Heart left ventricle (tissue), 16 donors: ENCODE measurements at regions not wholly inside any gene's neighbourhood (a gene's known extent, or its start where the extent isn't known, plus 50 kb on each side); places are given as distances from the start of the nearest gene placed in this dataset.
"Not testable (repeated sequence)": the region's sequence is repeated elsewhere in the genome, so short reads cannot be mapped to it uniquely, and the experiment has no call there.

ENCODE experiments used
- ATAC-seq, 4 donors: fragments of 200-7000 bp; cut with Tn5 transposase; one replicate each; pipeline ENCODE4 v1.9.1; 2020 to 2022; ENCODE audit warnings: moderate library complexity in 4 of 4, mild to moderate bottlenecking in 3 of 4, moderate number of reproducible peaks in 1 of 4
- DNase-seq, 5 donors: peaks; one replicate each; pipeline ENCODE4 v3.0.0-alpha.2; 2020
- H3K27ac ChIP-seq, 12 donors: fragments of 200-600 bp; sonication (generic) in 4 of 12; one replicate each; pipeline versions ENCODE4 v1.5.0 to v1.8.0; 2016 to 2022; ENCODE audit warnings: mild to moderate bottlenecking in 2 of 12
- H3K27me3 ChIP-seq, 9 donors: fragments of 200-600 bp; sonication (generic) in 2 of 9; one replicate each; pipeline versions ENCODE4 v1.5.1 to v1.8.0; 2016 to 2022; ENCODE audit warnings: mild to moderate bottlenecking in 3 of 9
- H3K36me3 ChIP-seq, 9 donors: fragments of 200-600 bp; sonication (generic) in 2 of 9; one replicate each; pipeline versions ENCODE4 v1.5.0 to v1.8.0; 2018 to 2022; ENCODE audit warnings: mild to moderate bottlenecking in 2 of 9
- H3K4me1 ChIP-seq, 12 donors: fragments of 200-600 bp; sonication (generic) in 4 of 12; one replicate each; pipeline versions ENCODE4 v1.5.0 to v1.8.0; 2016 to 2022; ENCODE audit warnings: mild to moderate bottlenecking in 3 of 12
- H3K4me3 ChIP-seq, 12 donors: fragments of 200-600 bp; sonication (generic) in 4 of 12; one replicate each; pipeline versions ENCODE4 v1.5.0 to v1.8.0; 2017 to 2022; ENCODE audit warnings: mild to moderate bottlenecking in 9 of 12, moderate library complexity in 4 of 12
- H3K9me3 ChIP-seq, 12 donors: fragments of 200-600 bp; sonication (generic) in 4 of 12; one replicate each; pipeline versions ENCODE4 v1.5.0 to v1.8.0; 2016 to 2022; ENCODE audit warnings: mild to moderate bottlenecking in 1 of 12
- POLR2A ChIP-seq, 2 donors: fragments of 450-650 bp; IDR thresholded peaks; one replicate each; pipeline ENCODE4 v1.6.1; 2017; ENCODE audit warnings: antibody characterized with exemption in 2 of 2, mild to moderate bottlenecking in 2 of 2, moderate library complexity in 2 of 2
- WGBS, 4 donors: extraction: QIAGEN DNeasy Blood & Tissue Kit in 2 of 4; methylation state at CpG; one replicate each; pipeline versions ENCODE4 v1.1.5 to v1.1.7; 2013 to 2018; 5-methylcytosine and 5-hydroxymethylcytosine counted together
- intact Hi-C, 10 donors: fragments of 100-400 bp; cut with DNase I; formaldehyde crosslinking; loops; one replicate each; pipeline versions ENCODE4 v1.11.1 to v1.14.2; 2022
- TF ChIP-seq, protein P1 (sequence below), 12 donors: fragments of 200-600 bp; sonication (generic) in 4 of 12; IDR thresholded peaks; one replicate each; pipeline versions ENCODE4 v1.5.0 to v1.8.0; 2018 to 2022; ENCODE audit warnings: antibody characterized with exemption in 12 of 12, mild to moderate bottlenecking in 5 of 12
- donor health status: ischemic (EF 13 %, LVEDD 7.1; RV severe dilation, severe dysfunction).
- donor health status: healthy with polysubstance abuse.
- donor health status: DM: no; HTN: yes; CAD: no.
- donor health status: DM: no; HTN: no; CAD: no.
- donor health status: ischemic (EF 25% LVEDD 6.9; RV normal size, moderate dysfunction).
- donor health status: ischemic (EF 25% LVEDD 5.7; RV mildly dilated, moderate dysfunction).
- donor health status: healthy.
- donor health status: DM: yes; HTN: yes; CAD: no.
- donor health status: ischemic (EF 35%, LVEDD 5.7; RV mildly dilated, moderate dysfunction).
- donor health status: nonischemic (EF 11% LVEDD 7.7; RV severe dilation, severe dysfunction).
- donor health status: DM: yes; HTN: yes; CAD: no.
- donor health status: PGD.
- donor health status: ischemic (EF 29% LVEDD 5.4; RV normal size, mild dysfunction).
- donor health status: nonischemic (EF 23%, LVEDD 6.1; RV moderate dilation, normal function).

DNA sequence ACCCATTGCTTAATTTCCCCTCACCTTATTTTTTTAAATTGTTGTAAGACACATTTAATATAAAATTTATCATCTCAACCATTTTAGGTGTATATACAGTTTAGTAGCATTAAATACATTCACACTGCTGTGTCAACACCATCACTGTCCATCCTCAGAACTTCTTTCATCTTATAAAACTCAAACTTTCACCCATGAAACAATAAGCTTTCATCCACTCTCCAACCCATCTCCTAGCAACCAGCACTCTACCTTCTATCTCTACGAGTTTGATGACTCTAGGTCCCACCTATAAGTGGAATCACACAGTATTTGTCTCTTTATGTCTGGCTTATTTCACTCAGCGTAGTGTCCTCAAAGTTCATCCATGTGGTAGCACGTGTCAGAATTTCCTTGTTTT lies 75.5 kb downstream of the TBX3 start:
- Histone ChIP-seq H3K27ac (no peak overlapping the region), H3K27me3 (peaks cover 0 to 10% (median 2%) of the 10 kb centered on the region in 9 donors)
- no peak for ATAC-seq

DNA sequence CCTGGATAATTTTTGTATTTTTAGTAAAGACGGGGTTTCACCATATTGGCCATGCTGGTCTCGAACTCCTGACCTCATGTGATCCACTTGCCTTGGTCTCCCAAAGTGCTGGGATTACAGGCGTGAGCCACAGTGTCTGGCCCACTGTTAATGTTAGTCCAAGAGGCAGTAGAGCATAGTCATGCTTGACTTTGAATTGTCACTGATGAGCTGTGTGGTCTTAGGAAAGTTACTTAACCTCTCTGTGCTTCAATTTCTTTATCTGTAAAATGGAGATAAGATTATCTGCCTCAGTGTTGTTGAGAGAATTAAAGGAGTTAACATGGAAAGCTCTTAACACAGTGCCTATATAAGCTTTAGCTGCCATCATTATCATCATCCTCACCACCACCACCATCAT lies 78.1 kb downstream of the TBX3 start:
- no peak for ATAC-seq
- intact Hi-C loops, result no loop called here
- WGBS, 4 donors, result 85 to 95% (median 92%) methylated on average over 3 of the region's 3 CpGs
- Histone ChIP-seq H3K36me3 (no peaks in the 10 kb centered on the region), H3K9me3 (no peaks in the 10 kb centered on the region), H3K4me1 (no peaks in the 10 kb centered on the region), H3K27ac (no peak overlapping the region), H3K27me3 (peaks cover 0 to 10% (median 0%) of the 10 kb centered on the region in 9 donors), H3K4me3 (no peak overlapping the region)
- no peak for TF ChIP-seq POLR2A (IDR thresholded peaks at IDR 0.05)
- TF ChIP-seq, protein P1, sequence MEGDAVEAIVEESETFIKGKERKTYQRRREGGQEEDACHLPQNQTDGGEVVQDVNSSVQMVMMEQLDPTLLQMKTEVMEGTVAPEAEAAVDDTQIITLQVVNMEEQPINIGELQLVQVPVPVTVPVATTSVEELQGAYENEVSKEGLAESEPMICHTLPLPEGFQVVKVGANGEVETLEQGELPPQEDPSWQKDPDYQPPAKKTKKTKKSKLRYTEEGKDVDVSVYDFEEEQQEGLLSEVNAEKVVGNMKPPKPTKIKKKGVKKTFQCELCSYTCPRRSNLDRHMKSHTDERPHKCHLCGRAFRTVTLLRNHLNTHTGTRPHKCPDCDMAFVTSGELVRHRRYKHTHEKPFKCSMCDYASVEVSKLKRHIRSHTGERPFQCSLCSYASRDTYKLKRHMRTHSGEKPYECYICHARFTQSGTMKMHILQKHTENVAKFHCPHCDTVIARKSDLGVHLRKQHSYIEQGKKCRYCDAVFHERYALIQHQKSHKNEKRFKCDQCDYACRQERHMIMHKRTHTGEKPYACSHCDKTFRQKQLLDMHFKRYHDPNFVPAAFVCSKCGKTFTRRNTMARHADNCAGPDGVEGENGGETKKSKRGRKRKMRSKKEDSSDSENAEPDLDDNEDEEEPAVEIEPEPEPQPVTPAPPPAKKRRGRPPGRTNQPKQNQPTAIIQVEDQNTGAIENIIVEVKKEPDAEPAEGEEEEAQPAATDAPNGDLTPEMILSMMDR (IDR thresholded peaks at IDR 0.05), result no peak
- no peak for DNase-seq

More for the DNA sequence above, 75.5 kb downstream of the TBX3 start:
- no peak for DNase-seq
- H3K9me3 ChIP-seq, result no peaks in the 10 kb centered on the region
- intact Hi-C loops, result no loop called here
- no peaks in the 10 kb centered on the region for H3K36me3 ChIP-seq
- TF ChIP-seq, protein P1 (IDR thresholded peaks at IDR 0.05), result no peak
- TF ChIP-seq POLR2A (IDR thresholded peaks at IDR 0.05), result no peak
- WGBS, 4 donors, result 72 to 75% (median 73%) methylated on average over 3 of the region's 3 CpGs
- H3K4me1 ChIP-seq, result no peaks in the 10 kb centered on the region
- no peak overlapping the region for H3K4me3 ChIP-seq

DNA sequence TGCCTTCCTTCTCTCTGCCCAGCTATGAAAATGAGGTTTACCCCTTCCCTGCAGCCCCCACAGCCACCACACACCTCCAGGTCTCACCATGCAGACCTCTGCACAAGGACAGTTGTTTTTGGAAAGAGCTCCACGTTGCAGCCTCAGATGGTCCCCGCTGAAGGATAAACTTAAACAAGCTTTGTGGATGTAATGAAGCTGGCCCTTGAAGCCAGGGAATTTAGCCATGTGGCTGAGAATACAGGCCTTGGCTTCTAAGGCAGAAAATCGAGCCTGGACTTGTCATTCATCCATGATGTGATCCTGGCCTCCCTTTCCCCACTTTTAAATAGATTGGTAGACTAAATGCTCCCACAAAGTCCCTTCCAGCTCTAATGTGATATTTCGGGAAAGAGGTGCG lies 79.4 kb downstream of the TBX3 start:
- WGBS, 4 donors, result 40 to 65% (median 60%) methylated on average over 5 of the region's 5 CpGs
- TF ChIP-seq, protein P1 (IDR thresholded peaks at IDR 0.05), result no peak
- TF ChIP-seq POLR2A (IDR thresholded peaks at IDR 0.05), result no peak
- H3K27ac ChIP-seq, result no peak overlapping the region

DNA sequence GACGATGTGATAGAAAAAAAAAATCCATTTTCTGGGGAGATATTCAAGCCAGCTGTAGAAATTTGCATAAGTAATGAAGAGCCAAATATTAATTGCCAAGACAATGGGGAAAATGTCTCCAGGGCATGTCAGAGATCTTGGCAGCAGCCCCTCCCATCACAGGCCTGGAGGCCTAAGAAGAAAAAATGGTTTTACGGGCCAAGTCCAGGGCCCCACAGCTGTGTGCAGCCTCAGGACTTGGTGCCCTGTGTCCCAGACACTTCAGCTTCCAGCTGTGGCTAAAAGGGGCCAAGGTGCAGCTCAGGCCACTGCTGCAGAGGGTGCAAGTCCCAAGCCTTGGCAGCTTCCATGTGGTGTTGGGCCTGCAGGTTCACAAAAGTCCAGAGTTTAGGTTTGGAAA lies 83.4 kb downstream of the TBX3 start:
- intact Hi-C loops, H3K9me3 ChIP-seq, H3K27me3 ChIP-seq, H3K4me1 ChIP-seq, DNase-seq, H3K36me3 ChIP-seq, ATAC-seq, H3K27ac ChIP-seq, H3K4me3 ChIP-seq: not testable (repeated sequence)
- 68 to 98% (median 83%) methylated on average over 2 of the region's 2 CpGs for WGBS, 4 donors

More for the DNA sequence above, 79.4 kb downstream of the TBX3 start:
- peaks cover 0 to 5% (median 0%) of the 10 kb centered on the region in 9 donors for H3K27me3 ChIP-seq
- no peaks in the 10 kb centered on the region for H3K4me1 ChIP-seq
- intact Hi-C loops, result no loop called here
- ATAC-seq (no peak), DNase-seq (no peak)
- H3K9me3 ChIP-seq, result no peaks in the 10 kb centered on the region
- H3K36me3 ChIP-seq, result no peaks in the 10 kb centered on the region
- H3K4me3 ChIP-seq, result no peak overlapping the region

DNA sequence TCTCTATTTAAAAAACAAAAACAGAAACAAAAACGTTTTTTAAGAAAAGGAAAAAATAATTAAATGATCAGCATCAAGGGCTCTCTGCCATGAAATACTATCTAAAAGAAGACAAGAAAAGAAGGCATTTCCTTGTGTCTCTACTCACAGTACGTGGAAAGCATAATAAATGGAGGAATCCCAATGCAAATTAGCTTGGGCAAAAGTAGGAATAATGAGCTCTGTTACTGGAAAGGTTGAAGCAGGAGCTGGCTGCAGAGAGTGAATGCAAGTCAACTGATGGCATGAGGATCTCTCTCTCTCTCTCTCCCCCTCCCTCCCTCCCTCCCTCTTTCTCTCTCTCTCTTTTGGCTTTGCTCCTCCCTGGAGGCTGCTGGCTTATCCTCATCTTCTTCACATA lies 85.9 kb downstream of the TBX3 start:
- 20 to 27% (median 25%) methylated on average over 2 of the region's 2 CpGs for WGBS, 4 donors

More for the DNA sequence above, 85.9 kb downstream of the TBX3 start:
- no peak for DNase-seq
- H3K27ac ChIP-seq, result no peak overlapping the region
- TF ChIP-seq, protein P1 (IDR thresholded peaks at IDR 0.05), result no peak
- no peak for TF ChIP-seq POLR2A (IDR thresholded peaks at IDR 0.05)
- no peaks in the 10 kb centered on the region for H3K4me1 ChIP-seq
- no peak for ATAC-seq
- H3K36me3 ChIP-seq, result no peaks in the 10 kb centered on the region
- H3K4me3 ChIP-seq, result no peak overlapping the region
- intact Hi-C loops, result no loop called here
- H3K27me3 ChIP-seq, result no peaks in the 10 kb centered on the region
- H3K9me3 ChIP-seq, result no peaks in the 10 kb centered on the region
